ENCODE measurements at regions not wholly inside any gene's neighbourhood (a gene's known extent, or its start where the extent isn't known, plus 50 kb on each side); places are given as distances from the start of the nearest gene placed in this dataset.

DNA sequence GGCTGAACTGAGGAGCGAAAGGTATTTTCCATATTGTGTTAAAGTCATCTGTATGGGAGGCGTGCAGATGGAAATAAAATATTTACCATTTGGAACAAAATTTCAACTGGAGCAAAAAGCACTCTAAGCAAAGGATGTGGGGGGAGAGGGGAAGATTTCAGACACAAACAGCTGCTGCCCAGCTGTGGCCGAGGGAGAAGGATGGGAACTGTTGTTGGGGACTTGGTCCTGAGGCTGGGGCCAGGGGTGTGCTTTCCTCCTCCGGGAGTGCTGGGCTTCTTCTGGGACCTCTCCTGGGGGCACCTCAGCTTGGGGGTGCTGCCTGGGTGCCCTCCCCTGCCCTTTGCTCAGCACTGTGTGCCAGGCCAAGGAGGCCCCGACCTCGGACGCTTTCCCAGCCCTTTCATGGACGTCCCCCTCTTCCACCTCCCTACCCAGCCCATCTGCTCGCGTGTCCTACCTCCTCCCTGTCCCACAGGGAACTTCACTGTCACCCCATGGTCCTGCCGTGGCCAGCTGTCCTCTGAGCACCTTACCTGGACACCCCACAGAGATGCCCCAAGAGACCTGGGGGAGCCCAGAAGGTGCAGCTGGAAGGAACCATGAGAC, 101.9 kb upstream of the COL5A1 start:
- H3K36me3 ChIP-seq, result no peaks in the 10 kb centered on the region
- ATAC-seq (no peak), DNase-seq (no peak)
- no peaks in the 10 kb centered on the region for H3K9me3 ChIP-seq
- no peaks in the 10 kb centered on the region for H3K4me1 ChIP-seq
- no peak overlapping the region for H3K4me3 ChIP-seq
- no peak overlapping the region for H3K27ac ChIP-seq
- H3K27me3 ChIP-seq, result no peaks in the 10 kb centered on the region
- TF ChIP-seq, protein P1, sequence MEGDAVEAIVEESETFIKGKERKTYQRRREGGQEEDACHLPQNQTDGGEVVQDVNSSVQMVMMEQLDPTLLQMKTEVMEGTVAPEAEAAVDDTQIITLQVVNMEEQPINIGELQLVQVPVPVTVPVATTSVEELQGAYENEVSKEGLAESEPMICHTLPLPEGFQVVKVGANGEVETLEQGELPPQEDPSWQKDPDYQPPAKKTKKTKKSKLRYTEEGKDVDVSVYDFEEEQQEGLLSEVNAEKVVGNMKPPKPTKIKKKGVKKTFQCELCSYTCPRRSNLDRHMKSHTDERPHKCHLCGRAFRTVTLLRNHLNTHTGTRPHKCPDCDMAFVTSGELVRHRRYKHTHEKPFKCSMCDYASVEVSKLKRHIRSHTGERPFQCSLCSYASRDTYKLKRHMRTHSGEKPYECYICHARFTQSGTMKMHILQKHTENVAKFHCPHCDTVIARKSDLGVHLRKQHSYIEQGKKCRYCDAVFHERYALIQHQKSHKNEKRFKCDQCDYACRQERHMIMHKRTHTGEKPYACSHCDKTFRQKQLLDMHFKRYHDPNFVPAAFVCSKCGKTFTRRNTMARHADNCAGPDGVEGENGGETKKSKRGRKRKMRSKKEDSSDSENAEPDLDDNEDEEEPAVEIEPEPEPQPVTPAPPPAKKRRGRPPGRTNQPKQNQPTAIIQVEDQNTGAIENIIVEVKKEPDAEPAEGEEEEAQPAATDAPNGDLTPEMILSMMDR (IDR thresholded peaks at IDR 0.05), result no peak
- intact Hi-C loops (cut with DNase I), result no loop called here

DNA sequence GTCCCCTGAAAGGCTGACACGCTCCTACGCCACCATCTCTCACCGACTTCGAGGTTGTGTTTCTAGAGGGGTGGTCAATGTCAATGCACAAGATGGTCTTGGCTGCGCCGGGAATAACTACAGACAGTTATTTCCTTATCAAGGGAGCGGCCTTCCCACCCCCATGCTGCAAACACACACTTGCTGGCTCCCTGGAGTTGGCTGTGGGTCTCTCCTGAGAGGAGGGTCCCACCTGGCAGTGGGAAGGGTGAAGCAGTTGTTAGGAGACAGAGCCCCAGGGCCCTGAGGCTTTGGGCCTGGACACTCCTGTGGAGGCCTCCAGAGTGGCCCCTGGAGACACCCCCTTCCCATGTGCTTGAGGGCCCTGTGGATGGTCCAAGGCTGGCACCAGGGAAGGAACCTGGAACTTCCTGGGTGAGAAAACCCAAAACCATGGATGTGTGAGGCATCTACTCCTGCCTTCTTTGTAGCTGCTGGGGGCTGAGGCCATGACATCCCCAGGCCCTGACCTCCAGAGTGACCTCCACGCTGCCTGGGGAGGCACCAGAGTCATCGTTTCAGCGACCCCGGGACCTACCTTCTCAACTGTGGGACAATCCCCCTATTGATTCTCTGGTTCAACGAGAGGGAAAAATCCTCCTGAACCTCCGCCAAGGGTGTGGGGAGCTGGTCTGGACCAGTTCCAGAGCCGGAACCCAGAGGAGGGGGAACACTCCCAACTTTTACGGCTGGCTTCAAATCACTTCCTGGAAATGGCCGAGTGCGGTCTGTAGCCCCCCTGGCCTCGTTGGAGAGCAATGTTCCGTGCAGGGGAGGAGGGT, 101.1 kb upstream of the COL5A1 start:
- Histone ChIP-seq H3K27me3 (no peaks in the 10 kb centered on the region), H3K36me3 (no peaks in the 10 kb centered on the region), H3K4me1 (no peaks in the 10 kb centered on the region), H3K4me3 (no peak overlapping the region), H3K27ac (no peak overlapping the region), H3K9me3 (no peaks in the 10 kb centered on the region)
- TF ChIP-seq, protein P1 (IDR thresholded peaks at IDR 0.05), result no peak
- ATAC-seq, result no peak
- intact Hi-C loops (cut with DNase I), result no loop called here
- DNase-seq, result no peak

GRCh38 chr9:134541097-134541747, 100.4 kb upstream of the COL5A1 start:
- H3K4me1 ChIP-seq, result no peaks in the 10 kb centered on the region
- intact Hi-C loops (cut with DNase I), result no loop called here
- TF ChIP-seq, protein P1 (IDR thresholded peaks at IDR 0.05), result no peak
- DNase-seq, result no peak
- H3K9me3 ChIP-seq, result no peaks in the 10 kb centered on the region
- no peaks in the 10 kb centered on the region for H3K27me3 ChIP-seq
- H3K27ac ChIP-seq, result no peak overlapping the region
- no peak overlapping the region for H3K4me3 ChIP-seq
- no peaks in the 10 kb centered on the region for H3K36me3 ChIP-seq
- ATAC-seq, result no peak

GRCh38 chr9:134544388-134545214, 97.0 kb upstream of the COL5A1 start:
- Histone ChIP-seq H3K9me3 (no peaks in the 10 kb centered on the region), H3K4me1 (no peaks in the 10 kb centered on the region), H3K36me3 (no peaks in the 10 kb centered on the region), H3K4me3 (no peak overlapping the region), H3K27me3 (no peaks in the 10 kb centered on the region), H3K27ac (peak overlapping the region; percentile 47)
- ATAC-seq (peak; percentile 6), DNase-seq (peak; percentile 58)
- TF ChIP-seq, protein P1 (IDR thresholded peaks at IDR 0.05), result no peak
- intact Hi-C loops (cut with DNase I), result no loop called here

- H3K4me1 ChIP-seq, result no peaks in the 10 kb centered on the region
- no peaks in the 10 kb centered on the region for H3K36me3 ChIP-seq
- H3K9me3 ChIP-seq, result no peaks in the 10 kb centered on the region
- ATAC-seq (no peak), DNase-seq (no peak)
- H3K27ac ChIP-seq, result peak overlapping the region; percentile 43
- H3K27me3 ChIP-seq, result no peaks in the 10 kb centered on the region
- TF ChIP-seq, protein P1 (IDR thresholded peaks at IDR 0.05), result no peak
- no peak overlapping the region for H3K4me3 ChIP-seq
- intact Hi-C loops (cut with DNase I), result no loop called here
These were observed 96.4 kb upstream of the COL5A1 start for GRCh38 chr9:134545215-134545542.
